IgD-negative memory B cell (primary cell): ENCODE measurements at regions not wholly inside any gene's neighbourhood (a gene's known extent, or its start where the extent isn't known, plus 50 kb on each side); places are given as distances from the start of the nearest gene placed in this dataset.
A peak's percentile ranks its signal among the peaks of the same experiment; 100 is the strongest.

Source experiments
- H3K27ac Mint-ChIP-seq, 3 donors: one replicate each; pipeline ENCODE4 v1.8.0; 2020 to 2022; ENCODE audit warnings: mild to moderate bottlenecking in 3 of 3, mixed read lengths in 3 of 3, moderate library complexity in 1 of 3
- H3K27me3 Mint-ChIP-seq: one replicate; pipeline ENCODE4 v1.8.0; 2021; ENCODE audit warnings: mixed read lengths
- H3K36me3 Mint-ChIP-seq: one replicate; pipeline ENCODE4 v1.8.0; 2020; ENCODE audit warnings: mild to moderate bottlenecking, mixed read lengths
- H3K4me1 Mint-ChIP-seq, 3 donors: one replicate each; pipeline ENCODE4 v1.8.0; 2020 to 2022; ENCODE audit warnings: mixed read lengths in 3 of 3, mild to moderate bottlenecking in 1 of 3
- H3K4me3 Mint-ChIP-seq, 4 donors: one replicate each; pipeline ENCODE4 v1.8.0; 2020 to 2022; ENCODE audit warnings: mild to moderate bottlenecking in 4 of 4, mixed read lengths in 4 of 4, moderate library complexity in 3 of 4
- H3K9me3 Mint-ChIP-seq, 3 donors: one replicate each; pipeline ENCODE4 v1.8.0; 2020 to 2021; ENCODE audit warnings: mixed read lengths in 3 of 3, mild to moderate bottlenecking in 1 of 3

GRCh38 chr3:163924600-163924999 lies 1153.7 kb downstream of the SI start:
- H3K4me1 Mint-ChIP-seq, result no peaks in the 10 kb centered on the region
- no peaks in the 10 kb centered on the region for H3K27me3 Mint-ChIP-seq
- H3K4me3 Mint-ChIP-seq, result no peak overlapping the region
- peaks cover 2 to 9% (median 5%) of the 10 kb centered on the region in 3 donors for H3K9me3 Mint-ChIP-seq
- H3K36me3 Mint-ChIP-seq, result no peaks in the 10 kb centered on the region
- H3K27ac Mint-ChIP-seq, result no peak overlapping the region

DNA sequence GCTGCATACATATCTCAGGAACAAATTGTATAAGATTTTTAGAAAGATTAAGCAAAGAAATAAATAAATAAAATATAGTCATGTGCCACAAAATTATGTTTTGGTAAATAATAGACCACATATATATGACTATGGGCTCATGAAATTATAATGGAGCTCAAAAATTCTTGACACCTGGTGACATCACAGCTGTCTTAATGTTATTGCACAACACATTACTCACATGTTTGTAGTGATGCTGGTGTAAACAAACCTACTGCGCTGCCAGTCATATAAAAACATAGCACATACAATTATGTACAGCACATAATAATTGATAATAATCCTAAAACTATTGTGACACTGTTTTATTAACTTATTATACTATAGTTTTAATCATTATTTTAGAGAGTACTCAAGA lies 1159.1 kb downstream of the SI start:
- no peaks in the 10 kb centered on the region for H3K9me3 Mint-ChIP-seq
- H3K4me3 Mint-ChIP-seq, result no peak overlapping the region
- no peaks in the 10 kb centered on the region for H3K27me3 Mint-ChIP-seq
- H3K27ac Mint-ChIP-seq, result no peak overlapping the region
- H3K36me3 Mint-ChIP-seq, result no peaks in the 10 kb centered on the region
- H3K4me1 Mint-ChIP-seq, result peaks cover 0 to 2% (median 0%) of the 10 kb centered on the region in 3 donors

DNA sequence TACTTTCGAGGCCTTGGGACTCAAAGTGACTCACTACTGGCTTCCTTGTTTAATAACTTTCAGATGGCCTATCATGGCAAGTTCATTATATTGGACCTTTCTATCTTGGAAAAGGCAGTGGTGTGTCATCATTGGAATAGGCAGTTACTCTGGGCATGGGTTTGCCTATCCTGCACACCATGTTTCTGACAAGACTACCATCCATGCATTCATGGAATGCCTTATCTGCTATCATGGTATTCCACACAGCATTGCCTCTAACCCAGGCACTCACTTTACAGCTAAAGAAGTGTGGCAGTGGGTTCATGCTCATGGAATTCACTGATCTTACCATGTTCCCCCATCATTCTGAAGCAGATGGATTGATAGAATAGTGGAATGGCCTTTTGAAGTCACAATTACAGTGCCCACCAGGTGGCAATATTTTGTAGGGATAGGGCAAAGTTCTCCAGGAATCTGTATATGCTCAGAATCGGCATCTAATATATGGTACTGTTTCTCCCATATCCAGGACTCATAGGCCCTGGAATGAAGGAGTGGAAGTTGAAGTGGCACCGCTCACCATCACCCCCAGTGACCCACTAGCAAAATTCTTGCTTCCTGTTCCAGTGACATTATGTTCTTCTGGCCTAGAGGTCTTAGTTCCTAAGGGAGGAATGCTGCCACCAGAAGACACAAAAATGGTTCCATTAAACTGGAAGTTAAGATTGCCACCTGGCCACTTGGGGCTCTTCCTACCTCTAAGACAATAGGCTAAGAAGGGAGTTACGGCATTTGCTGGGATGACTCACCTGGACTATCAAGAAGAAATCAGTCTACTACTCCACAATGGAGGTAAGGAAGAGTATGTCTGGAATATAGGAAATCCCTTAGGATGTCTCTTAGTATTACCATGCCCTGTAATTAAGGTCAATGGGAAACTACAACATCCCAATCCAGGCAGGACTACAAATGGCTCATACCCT lies 1161.4 kb downstream of the SI start:
- H3K27me3 Mint-ChIP-seq, result no peaks in the 10 kb centered on the region
- H3K27ac Mint-ChIP-seq, result no peak overlapping the region
- H3K9me3 Mint-ChIP-seq, result no peaks in the 10 kb centered on the region
- peaks cover 0 to 2% (median 0%) of the 10 kb centered on the region in 3 donors for H3K4me1 Mint-ChIP-seq
- no peak overlapping the region for H3K4me3 Mint-ChIP-seq
- H3K36me3 Mint-ChIP-seq, result no peaks in the 10 kb centered on the region

DNA sequence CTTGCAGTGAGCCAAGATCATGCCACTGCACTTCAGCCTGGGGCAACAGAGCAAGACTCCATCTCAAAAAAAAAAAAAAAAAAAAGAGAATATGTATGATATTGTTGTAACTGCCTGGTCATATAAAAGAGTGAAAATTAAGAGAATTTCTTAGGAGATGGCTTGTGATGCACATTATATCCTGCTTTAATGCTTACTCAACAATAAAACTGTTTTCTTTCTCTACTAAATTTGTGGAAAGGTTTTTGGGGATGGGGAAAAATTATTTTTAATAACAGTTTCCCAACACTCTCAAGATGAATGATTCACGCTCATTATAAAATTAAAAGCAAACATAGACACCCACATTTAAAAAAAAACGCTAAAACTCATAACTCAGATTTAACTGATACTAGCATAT lies 1163.0 kb downstream of the SI start:
- Mint-ChIP-seq H3K27ac (no peak overlapping the region), H3K9me3 (no peaks in the 10 kb centered on the region), H3K4me3 (no peak overlapping the region), H3K27me3 (no peaks in the 10 kb centered on the region), H3K4me1 (peaks cover 0 to 2% (median 0%) of the 10 kb centered on the region in 3 donors), H3K36me3 (no peaks in the 10 kb centered on the region)

DNA sequence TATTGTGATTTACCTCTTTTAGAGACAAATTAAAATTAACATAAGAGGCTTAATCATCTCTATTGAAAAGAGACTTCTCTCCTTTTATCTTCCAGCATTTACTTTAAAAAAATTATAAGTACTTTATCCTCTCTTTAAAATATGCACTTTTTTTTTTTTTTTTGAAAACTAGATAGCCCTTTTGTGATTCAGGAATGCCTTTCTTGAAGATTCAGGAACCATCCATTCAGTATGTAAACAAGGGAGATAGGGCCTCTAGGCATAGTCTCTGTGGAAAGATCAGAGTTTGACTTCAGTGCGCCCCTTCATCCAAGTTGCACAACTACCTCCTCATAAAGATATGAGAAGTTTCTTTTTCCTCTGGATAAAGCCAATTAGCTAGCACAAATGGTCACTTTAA lies 1163.7 kb downstream of the SI start:
- Mint-ChIP-seq H3K36me3 (no peaks in the 10 kb centered on the region), H3K4me1 (peaks cover 0 to 2% (median 0%) of the 10 kb centered on the region in 3 donors), H3K4me3 (no peak overlapping the region), H3K27me3 (no peaks in the 10 kb centered on the region), H3K9me3 (no peaks in the 10 kb centered on the region), H3K27ac (no peak overlapping the region)

DNA sequence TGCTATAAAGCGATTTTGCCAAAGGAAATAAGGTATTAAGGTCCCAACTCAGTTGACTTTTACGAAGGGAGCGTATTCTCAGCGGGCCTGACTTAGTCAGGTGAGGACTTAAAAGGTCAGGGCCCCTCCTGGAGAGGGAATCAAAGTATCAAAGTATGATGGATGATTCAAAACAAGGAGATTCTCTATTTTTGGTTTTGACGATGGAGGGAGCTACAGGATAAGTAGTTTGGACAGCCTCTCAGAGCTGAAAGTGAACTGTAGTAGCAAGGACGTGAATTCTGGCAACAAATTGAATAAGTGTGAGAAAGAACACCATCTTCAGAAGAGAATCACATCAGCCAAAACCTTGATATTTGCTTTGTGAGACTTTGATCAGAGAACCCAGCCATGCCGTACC lies 1186.5 kb downstream of the SI start:
- Mint-ChIP-seq H3K4me1 (no peaks in the 10 kb centered on the region), H3K4me3 (no peak overlapping the region), H3K27ac (peak overlapping the region in 1 of 3 donors; percentile 23), H3K9me3 (peaks cover 2 to 12% (median 5%) of the 10 kb centered on the region in 3 donors), H3K27me3 (no peaks in the 10 kb centered on the region), H3K36me3 (no peaks in the 10 kb centered on the region)

GRCh38 chr3:163890661-163891060 lies 1187.6 kb downstream of the SI start:
- no peak overlapping the region for H3K27ac Mint-ChIP-seq
- H3K9me3 Mint-ChIP-seq, result peaks cover 2 to 6% (median 5%) of the 10 kb centered on the region in 3 donors
- no peaks in the 10 kb centered on the region for H3K36me3 Mint-ChIP-seq
- H3K27me3 Mint-ChIP-seq, result no peaks in the 10 kb centered on the region
- no peaks in the 10 kb centered on the region for H3K4me1 Mint-ChIP-seq
- no peak overlapping the region for H3K4me3 Mint-ChIP-seq

- H3K36me3 Mint-ChIP-seq, result no peaks in the 10 kb centered on the region
Observed at GRCh38 chr3:163879172-163879571, 1199.1 kb downstream of the SI start.

GRCh38 chr3:163878396-163878795 lies 1199.9 kb downstream of the SI start:
- H3K27ac Mint-ChIP-seq, result no peak overlapping the region
- peaks cover 9 to 32% (median 16%) of the 10 kb centered on the region in 3 donors for H3K9me3 Mint-ChIP-seq
- H3K36me3 Mint-ChIP-seq, result no peaks in the 10 kb centered on the region
- H3K4me3 Mint-ChIP-seq, result no peak overlapping the region
- H3K4me1 Mint-ChIP-seq, result no peaks in the 10 kb centered on the region
- H3K27me3 Mint-ChIP-seq, result no peaks in the 10 kb centered on the region

More at GRCh38 chr3:163879172-163879571, 1199.1 kb downstream of the SI start:
- no peaks in the 10 kb centered on the region for H3K27me3 Mint-ChIP-seq
- H3K27ac Mint-ChIP-seq, result no peak overlapping the region
- H3K4me1 Mint-ChIP-seq, result peaks cover 0 to 1% (median 0%) of the 10 kb centered on the region in 3 donors
- no peak overlapping the region for H3K4me3 Mint-ChIP-seq
- H3K9me3 Mint-ChIP-seq, result peaks cover 9 to 36% (median 18%) of the 10 kb centered on the region in 3 donors

DNA sequence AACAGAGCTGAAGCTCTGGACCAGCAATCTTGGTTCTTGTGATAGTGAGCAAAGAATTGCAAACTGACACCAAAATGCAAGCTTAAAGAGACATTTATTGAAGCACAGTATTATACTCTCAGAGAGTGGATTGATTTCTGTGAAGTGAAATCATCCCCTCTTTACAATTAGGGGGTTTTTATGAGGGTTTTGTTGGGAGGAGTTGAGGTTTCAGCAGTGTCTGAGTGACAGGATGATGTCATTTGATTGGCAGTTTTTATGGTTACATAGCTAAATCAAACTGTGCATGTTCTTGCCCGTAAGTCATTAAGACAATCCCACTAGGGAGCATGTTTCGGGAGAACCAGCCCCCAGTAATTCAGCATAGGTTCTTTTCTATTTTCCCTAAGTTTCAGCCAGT lies 1200.5 kb downstream of the SI start:
- Mint-ChIP-seq H3K27ac (no peak overlapping the region), H3K4me1 (no peaks in the 10 kb centered on the region), H3K4me3 (no peak overlapping the region), H3K36me3 (no peaks in the 10 kb centered on the region), H3K9me3 (peaks cover 9 to 32% (median 15%) of the 10 kb centered on the region in 3 donors), H3K27me3 (no peaks in the 10 kb centered on the region)

- H3K27me3 Mint-ChIP-seq, result no peaks in the 10 kb centered on the region
- no peaks in the 10 kb centered on the region for H3K4me1 Mint-ChIP-seq
- H3K9me3 Mint-ChIP-seq, result peaks cover 0 to 2% (median 1%) of the 10 kb centered on the region in 3 donors
- H3K36me3 Mint-ChIP-seq, result no peaks in the 10 kb centered on the region
- H3K4me3 Mint-ChIP-seq, result no peak overlapping the region
- H3K27ac Mint-ChIP-seq, result no peak overlapping the region
Observed at GRCh38 chr3:163863146-163863545, 1215.2 kb downstream of the SI start.

DNA sequence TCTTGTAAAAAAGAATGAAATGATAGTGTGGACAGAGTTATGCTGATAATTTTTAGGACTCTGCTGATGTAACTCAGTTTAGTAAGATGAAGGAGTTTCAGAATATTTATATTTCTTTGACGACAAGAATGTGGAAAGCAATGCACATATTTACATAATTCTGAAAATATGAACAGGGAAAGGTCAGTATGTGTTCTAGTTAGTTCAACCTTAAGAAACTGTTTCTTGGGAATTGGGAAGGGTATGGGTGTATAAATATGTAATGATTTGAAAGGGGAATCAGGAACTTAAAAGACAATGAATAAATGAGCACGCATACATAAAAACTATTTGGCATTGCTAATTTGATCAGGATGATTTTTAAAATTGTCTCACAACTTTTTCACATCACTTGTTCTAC lies 1226.1 kb downstream of the SI start:
- Mint-ChIP-seq H3K4me1 (no peaks in the 10 kb centered on the region), H3K27me3 (no peaks in the 10 kb centered on the region), H3K36me3 (no peaks in the 10 kb centered on the region), H3K27ac (no peak overlapping the region), H3K4me3 (no peak overlapping the region), H3K9me3 (peaks cover 3 to 11% (median 7%) of the 10 kb centered on the region in 3 donors)

DNA sequence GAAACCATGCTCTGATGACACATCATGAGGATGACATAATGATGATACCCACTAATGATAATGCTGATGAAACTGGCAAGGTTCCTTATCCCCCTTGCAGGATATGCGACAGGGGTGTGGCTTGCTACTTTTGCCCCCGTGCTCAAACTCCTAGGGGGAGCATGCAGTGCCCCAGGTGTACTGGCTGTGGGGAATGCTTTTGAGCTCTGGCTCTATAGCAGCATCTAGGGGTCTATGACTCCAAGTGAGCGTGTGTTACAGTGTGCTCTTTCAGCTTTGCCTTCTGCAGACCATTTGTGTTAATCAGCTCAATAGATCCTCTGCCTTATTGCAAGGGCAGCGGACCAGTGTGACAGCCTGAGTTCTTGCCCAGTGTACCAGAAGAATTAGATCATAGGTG lies 1239.5 kb downstream of the SI start:
- Mint-ChIP-seq H3K4me3 (no peak overlapping the region), H3K27me3 (no peaks in the 10 kb centered on the region), H3K36me3 (no peaks in the 10 kb centered on the region), H3K9me3 (peaks cover 0 to 13% (median 0%) of the 10 kb centered on the region in 3 donors), H3K4me1 (no peaks in the 10 kb centered on the region), H3K27ac (no peak overlapping the region)

GRCh38 chr3:163832547-163832946 lies 1245.7 kb downstream of the SI start:
- Mint-ChIP-seq H3K4me3 (no peak overlapping the region), H3K27ac (no peak overlapping the region), H3K9me3 (peaks cover 0 to 4% (median 2%) of the 10 kb centered on the region in 3 donors), H3K4me1 (no peaks in the 10 kb centered on the region), H3K27me3 (no peaks in the 10 kb centered on the region), H3K36me3 (no peaks in the 10 kb centered on the region)

DNA sequence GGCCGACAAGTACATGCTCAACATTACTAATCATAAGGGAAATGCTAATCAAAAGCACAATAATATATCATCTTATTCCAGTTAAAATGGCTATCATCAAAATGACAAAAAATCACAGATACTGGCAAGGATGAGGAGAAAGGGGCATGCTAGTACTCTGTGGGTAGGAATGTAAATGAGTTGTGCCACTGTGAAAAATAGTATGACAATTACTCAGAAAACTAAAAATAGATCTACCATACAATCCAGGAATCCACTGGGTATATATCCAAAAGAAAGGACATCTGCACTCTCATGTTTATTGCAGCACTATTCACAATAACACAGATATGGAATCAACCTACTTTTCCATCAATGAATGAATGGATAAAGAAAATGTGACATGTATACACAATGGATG lies 1256.5 kb downstream of the SI start:
- Mint-ChIP-seq H3K27me3 (no peaks in the 10 kb centered on the region), H3K27ac (no peak overlapping the region), H3K36me3 (no peaks in the 10 kb centered on the region), H3K4me3 (no peak overlapping the region), H3K9me3 (peaks cover 6 to 7% (median 6%) of the 10 kb centered on the region in 3 donors), H3K4me1 (no peaks in the 10 kb centered on the region)

DNA sequence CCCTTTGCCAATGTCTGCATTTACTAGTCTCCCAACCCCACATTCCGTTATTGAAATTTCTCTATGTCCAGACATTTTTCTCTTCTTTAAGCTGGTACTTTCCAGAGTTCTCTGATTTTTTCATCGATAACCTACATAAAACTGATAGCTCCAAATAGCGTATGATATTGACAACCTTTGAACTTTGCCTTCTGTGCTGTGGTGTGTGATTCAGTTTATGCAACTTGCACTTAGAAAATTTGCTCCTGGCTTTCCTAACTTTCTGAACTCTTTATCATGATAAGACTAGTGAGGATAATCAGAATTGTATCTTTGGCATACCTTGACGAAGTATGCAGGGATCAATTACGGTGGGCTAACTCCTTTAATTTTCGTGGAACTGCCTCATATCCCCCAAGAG lies 1261.3 kb downstream of the SI start:
- no peak overlapping the region for H3K4me3 Mint-ChIP-seq
- H3K27me3 Mint-ChIP-seq, result no peaks in the 10 kb centered on the region
- H3K9me3 Mint-ChIP-seq, result peaks cover 3 to 16% (median 3%) of the 10 kb centered on the region in 3 donors
- H3K36me3 Mint-ChIP-seq, result no peaks in the 10 kb centered on the region
- no peaks in the 10 kb centered on the region for H3K4me1 Mint-ChIP-seq
- H3K27ac Mint-ChIP-seq, result no peak overlapping the region
